GM18526 (cell line): ENCODE measurements at regions not wholly inside any gene's neighbourhood (a gene's known extent, or its start where the extent isn't known, plus 50 kb on each side); places are given as distances from the start of the nearest gene placed in this dataset.

Experiments used
- POLR2A ChIP-seq: IDR thresholded peaks from 3 replicates; pipeline ENCODE4 v1.6.1; 2011; ENCODE audit not compliant: insufficient read length; ENCODE audit errors: extremely low read depth

DNA sequence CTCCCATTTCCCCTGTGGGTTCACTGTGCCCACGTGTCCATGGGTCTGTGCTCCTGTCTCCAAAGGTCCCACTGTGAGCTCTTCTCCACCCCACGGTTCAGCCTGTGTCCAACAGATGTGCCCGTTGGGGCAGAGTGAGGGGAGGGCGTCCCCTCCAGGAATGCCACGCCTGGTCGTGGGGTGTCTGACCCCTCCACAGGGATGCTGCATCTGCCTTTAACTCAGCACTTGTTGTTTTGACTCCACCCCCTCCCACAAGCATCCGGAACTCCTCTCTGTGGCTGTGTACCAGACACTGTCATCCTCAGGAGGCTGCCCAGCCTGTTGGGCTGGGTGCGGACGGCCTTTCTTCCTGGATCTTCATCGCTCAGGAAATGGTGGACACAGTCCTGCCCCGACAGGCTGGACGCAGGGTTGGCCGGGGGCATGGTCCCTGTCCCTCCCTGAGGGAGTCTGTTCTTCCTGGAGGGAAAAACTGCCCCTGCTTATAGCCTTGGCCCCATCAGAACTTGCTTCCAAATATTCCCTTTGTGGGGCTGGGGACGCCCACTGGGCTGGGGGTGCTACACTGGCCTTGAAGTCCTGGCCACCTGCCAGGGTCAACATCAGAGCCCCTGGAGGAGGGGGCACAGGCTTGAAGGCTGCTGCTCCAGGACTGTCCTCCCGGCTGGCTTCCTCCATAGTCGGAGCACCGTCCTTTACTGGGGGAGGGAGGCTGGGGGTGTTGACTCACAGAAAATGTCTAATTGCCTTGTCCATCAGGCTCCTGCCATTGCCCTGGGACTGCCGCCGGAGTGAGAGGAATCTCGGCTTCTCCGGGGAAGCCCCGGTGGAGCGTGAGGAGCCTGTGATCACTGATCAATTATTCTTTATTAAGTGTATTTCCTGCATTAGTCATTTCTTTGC, 182.0 kb upstream of the C1orf174 start:
- no peak for TF ChIP-seq POLR2A

DNA sequence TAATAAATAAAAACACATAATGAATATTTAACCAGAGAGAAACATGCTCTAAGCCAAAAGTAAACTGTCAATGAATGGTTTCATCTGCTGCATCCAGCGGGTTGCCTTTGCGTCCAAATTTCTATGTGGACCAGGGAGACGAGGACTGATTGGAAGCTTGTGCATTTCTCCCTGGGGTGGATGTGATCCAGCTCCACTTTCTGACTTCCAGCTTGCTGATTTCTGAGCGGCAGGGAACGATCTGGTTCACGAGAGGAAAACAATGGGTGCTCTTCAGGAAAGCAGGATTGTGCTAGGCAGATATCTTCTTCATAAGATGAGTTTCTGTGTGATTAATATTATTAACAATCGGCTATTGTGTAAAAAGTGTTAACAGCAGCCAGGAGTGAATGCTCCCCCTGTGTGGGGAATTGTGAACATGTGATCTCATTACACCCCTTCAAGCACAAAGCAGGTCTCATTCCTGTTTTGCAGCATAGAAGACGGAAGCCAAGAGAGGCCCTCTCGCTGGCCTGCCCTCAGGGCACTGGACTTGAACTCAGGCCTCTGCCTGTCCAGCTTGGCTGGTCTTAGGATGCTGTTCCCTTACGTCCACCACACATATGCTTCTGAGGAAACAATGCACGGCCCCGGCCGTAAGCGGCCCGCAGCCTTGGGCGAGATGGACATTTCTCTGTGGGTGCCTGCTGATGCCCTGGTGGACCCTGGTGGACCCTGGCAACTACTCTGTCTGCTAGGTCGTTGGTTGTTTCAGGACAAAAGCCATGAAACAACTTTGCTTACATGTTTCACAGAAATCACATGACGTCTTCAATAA, 183.4 kb upstream of the C1orf174 start:
- TF ChIP-seq POLR2A: no peak

DNA sequence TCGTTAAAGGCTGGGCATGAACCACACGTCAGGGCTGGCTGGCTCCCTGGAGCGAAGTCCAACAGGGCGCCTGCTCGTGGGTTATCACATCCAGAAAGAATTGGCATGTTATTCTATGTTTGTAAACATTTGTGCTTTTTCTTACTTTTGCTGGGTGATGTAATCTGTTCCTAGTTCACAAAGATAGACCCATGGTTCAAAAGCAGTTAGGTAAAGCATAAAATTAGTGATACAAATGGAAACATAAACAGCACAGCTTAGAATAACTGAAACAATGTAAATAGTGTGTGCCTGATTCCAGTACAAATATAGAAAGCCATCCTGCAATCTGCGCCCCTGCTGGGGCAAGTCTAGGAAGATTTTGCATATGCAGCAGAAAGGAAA, 184.0 kb upstream of the C1orf174 start:
- no peak for TF ChIP-seq POLR2A

DNA sequence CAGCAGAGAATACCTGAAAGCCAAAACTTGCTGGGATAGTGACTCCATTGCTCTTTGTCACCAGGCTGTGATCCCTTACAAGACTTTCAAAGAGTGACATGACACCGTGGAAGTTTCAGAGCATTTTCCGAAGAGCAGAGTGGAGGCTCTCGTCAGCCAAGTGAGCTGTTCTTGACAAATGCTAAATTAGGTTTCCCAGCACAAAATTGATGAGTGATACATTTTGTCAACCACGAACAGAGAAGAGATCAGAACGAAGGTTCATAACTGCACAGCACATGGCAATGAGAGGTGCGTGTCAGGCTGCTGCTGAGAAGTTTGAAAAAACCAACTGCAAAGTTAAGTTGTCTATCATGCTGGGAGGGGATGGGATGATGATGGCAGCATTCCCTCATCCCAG, 184.4 kb upstream of the C1orf174 start:
- no peak for TF ChIP-seq POLR2A

DNA sequence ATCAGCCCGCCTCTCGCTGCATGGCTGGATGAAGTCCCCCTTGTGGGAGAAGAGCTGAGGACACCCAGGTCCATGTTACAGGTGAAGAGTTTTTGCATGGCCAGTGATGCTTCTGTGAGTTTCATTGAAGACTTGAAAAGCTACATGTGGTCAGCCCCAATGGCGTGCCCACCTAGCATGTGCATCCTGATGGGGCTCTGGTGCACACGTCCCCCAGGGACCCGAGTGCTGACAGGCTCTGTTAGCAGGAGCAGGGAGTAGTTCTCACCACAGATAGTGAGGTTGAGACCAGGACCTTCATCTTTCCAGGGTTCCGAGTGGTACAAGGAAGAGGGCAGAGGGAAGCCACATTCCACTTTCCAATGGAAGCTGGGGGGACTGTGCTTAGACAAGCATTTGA, 184.8 kb upstream of the C1orf174 start:
- no peak for TF ChIP-seq POLR2A

DNA sequence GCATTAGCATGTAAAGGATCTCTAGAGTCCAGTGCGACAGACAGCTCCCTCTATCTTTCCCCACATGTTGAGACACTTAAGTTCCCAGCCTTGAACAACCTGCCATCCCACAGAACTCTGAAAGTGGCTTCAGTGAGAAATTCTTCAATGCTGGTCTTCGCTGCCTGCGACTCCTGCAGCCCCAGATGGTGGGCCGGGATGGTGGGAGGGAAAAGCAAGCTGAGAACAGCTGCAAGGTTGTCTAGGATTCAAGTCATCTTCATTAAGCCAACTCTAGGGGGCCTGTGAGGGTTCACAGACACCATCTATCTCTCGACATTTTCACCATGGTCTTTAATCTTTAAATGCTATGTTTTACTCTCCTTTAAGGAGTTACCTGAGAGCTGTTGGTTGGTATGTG, 185.5 kb upstream of the C1orf174 start:
- no peak for TF ChIP-seq POLR2A

DNA sequence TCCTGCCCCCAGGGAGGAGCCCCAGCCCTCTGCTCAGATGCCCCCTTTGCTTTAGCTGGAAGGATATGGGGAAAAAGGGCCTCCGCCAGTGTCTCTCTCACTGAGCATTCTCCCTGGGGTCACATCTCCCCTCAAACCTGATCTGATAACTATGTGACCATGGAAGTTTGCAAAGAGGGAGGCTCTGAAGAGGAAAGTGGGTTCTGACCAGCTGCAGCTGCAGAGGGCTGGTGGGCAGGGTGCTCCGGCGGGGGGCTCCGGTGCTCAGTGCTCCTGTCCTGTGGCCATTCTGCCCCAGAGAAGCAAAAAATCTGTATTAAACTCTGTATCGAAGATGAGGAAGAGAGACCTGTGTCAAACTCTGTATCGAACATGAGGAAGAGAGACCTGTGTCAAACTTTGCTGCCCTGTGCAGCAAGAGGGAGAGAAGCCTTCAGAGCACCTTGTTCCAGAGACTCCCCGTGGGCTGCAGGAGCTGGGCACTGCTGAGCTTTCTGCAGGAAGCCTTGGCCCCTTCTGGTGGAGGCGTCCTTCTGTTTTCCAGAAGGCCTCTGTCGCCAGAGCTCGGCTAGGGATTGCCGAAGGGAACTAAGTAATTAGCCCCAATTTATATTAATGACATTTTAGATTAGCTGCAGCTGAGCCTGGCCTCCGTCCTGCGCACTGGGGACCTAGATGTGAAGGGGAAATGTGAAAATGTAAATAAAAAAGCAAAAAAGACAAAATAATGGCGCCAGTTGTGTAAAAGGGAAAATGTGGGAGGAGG, 186.2 kb upstream of the C1orf174 start:
- TF ChIP-seq POLR2A: no peak

DNA sequence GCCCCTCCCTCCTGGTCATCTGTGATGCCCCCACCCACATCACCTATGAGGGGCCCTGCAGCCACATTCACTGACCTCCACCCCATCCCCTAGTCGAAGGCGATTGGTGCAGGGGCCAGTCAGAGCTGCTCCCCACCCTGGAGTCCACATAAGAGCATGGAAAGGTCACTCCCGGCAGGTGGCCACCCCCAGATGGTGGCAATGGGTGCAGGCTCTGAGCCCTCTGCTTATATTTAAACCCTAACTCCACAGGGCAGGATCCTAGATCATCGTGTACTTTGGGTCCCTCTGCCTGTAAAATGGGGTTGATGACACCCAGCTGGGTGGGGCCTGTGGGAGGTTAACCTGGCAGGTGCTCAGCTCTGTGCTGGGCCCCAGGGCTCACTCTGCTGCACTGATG, 186.8 kb upstream of the C1orf174 start:
- TF ChIP-seq POLR2A: no peak

DNA sequence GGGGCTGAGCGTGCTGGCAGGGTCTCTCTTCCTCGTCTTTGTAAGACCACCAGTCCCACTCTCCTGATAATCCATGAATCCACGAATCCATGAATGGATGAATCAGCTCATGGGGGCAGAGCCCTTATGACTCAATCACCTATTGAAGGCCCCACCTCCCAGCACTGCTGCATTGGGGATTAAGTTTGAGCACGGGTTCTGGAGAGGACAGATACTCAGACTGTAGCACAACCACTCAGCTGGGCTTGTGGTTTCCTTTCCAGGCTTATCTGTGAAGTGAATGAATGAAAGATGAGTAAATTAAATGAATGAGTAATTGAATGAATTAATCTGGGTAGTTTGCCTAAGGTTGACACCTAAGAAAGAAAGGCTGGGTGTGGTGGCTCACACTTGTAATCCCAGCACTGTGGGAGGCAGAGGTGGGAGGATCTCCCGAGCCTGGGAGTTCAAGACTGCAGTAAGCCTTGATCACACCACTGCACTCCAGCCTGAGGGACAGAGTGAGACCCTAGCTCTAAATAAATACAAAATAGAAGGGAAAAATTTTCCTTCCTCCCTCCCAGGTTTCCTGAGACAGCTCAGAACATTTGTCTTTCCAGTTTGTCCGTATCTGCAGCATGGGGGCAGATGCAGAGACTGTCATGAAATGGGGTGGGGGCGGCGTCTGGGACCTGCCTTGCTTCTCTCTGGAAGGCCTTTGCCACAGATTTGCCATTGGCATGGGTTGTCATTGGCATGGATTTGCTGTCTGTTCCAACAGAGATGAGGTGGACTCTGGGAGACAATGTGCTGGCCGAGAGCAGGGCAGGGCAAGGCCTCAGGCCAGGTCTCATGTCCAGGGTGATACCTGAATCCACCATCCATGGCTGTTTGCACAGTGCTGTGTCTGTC, 187.7 kb upstream of the C1orf174 start:
- TF ChIP-seq POLR2A: no peak

DNA sequence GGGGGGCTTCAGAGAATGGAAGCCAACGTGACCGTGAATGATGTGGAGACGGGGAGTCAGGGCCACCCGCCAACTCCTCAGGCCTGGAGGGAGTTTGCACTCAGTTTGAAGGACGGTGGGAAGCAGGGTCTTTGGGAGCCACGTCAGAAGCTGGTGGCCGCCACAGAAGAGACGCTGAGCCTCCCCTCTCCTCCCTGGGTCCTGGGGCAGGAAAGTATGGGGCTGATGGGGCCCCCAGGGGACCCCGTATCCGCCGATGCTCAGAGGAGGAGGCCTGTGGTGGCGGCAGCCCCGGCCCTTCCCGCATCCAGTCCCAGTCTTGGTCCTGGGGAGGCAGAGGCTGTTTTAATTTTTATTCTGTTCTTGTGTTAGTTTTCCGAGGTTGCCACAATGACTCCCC, 188.6 kb upstream of the C1orf174 start:
- TF ChIP-seq POLR2A: no peak

DNA sequence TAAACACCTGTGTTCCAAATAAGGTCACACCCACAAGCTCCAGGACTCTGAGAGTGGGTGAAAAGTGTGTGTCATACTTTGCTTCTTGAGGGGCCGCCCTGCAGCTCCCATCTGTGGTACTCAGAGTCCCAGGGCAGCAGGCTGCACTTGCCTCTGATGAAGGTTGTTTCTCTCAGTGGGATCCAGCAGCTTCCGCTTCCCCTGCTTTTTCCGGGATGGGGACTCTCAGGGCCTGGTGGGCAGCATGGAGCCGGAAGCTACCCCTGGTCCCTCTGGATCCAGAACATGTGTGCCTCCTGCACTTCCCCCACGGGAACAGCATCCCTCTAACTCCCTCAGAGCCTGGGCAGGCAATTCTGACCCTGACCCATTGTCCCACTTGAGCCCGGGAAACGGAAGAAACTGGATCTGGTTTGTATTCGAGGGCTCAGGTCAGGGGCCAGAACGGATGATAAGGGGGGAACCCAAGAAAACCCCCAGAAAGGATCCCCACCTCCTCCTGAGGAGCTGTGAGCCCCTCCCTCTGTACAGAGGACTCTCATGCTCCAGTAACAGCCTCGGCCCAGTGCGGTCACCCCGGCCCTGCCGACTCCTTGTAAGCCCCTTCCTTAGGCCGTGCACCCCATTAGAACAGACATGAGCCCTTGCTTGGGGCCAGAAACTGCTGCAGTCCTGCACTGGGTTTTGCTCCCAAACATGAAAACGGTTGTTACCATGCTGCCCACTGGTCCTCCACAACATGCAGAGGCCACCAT, 189.5 kb upstream of the C1orf174 start:
- no peak for TF ChIP-seq POLR2A

DNA sequence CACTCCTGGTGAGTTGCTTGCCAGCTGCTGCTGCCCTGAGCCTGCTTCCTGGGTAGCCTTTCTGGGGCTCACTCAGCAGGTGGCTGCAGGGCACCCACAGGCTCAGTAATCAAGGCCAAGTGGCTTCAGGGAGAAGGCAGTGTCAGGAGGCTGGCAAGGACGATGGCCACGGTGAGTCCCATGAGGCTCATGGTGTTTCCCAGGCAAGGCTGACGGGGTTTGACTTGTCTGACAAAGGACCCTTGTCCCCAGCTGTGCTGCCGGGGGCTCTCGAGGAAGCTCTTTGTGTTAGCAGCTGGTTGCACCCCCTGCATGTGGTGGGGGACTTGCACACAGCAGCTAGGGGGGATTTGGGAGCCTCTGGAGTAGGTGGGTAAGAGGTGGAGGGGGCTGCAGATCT, 190.5 kb upstream of the C1orf174 start:
- no peak for TF ChIP-seq POLR2A

DNA sequence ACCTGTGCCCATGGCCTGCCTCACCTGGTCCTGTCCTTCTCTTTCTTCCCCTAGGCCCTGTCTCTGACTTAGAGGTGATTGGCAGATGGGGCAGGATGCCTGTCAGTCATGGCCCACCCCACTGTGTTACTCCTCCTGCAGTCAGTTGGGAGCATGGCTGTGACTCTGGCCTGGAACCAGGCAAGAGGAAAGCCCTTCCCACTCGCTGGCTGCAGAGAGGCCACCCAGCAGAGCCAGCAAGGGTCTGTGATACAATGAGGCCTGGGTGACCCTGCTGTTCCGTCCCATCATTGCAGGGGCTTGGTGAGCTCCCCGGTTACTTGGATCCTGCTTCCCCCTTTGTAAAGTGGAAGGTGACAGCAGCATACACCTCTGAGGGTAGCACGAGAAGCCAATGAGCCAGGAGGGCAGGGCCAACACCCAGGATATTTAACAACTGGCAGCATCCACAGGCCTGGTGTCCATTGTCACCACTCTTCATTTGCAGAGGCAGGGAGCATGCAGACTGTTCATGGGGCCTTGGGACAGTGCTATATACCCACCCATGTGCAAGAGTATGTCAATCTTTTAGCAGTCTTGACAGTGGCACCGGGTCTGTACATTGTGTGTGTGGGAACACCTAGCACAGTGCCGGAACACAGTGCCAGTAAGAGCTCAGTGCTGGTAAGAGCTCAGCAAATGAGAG, 191.0 kb upstream of the C1orf174 start:
- no peak for TF ChIP-seq POLR2A
